GM12873 (cell line): ENCODE measurements at regions not wholly inside any gene's neighbourhood (a gene's known extent, or its start where the extent isn't known, plus 50 kb on each side); places are given as distances from the start of the nearest gene placed in this dataset.

Experiments
- TF ChIP-seq, protein P1 (sequence below): IDR thresholded peaks from 2 replicates; pipeline ENCODE4 v1.5.1; 2012; ENCODE audit warnings: low read depth, mild to moderate bottlenecking, moderate library complexity, low read length, control low read depth; ENCODE audit not compliant: insufficient read depth; ENCODE audit errors: missing control alignments

DNA sequence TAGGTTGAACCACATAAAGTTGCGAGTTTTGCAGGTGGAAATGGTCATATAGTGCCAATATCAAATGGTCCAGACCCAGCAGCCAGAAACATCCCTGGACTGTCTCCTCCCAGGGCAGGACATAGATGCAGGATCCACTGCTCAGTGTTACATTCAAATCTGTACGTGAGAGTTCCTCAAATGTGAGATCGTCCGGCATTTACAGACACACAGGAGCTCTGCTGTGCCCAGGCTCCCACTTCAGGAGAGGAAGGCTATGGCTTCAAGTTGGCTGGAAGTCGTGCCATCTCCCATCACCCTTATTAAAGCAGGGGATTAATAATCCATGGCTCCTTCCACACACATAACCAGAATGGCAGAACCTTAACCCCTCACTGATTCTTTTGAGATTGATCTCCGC lies 688.2 kb upstream of the HS6ST1 start:
- TF ChIP-seq, protein P1, sequence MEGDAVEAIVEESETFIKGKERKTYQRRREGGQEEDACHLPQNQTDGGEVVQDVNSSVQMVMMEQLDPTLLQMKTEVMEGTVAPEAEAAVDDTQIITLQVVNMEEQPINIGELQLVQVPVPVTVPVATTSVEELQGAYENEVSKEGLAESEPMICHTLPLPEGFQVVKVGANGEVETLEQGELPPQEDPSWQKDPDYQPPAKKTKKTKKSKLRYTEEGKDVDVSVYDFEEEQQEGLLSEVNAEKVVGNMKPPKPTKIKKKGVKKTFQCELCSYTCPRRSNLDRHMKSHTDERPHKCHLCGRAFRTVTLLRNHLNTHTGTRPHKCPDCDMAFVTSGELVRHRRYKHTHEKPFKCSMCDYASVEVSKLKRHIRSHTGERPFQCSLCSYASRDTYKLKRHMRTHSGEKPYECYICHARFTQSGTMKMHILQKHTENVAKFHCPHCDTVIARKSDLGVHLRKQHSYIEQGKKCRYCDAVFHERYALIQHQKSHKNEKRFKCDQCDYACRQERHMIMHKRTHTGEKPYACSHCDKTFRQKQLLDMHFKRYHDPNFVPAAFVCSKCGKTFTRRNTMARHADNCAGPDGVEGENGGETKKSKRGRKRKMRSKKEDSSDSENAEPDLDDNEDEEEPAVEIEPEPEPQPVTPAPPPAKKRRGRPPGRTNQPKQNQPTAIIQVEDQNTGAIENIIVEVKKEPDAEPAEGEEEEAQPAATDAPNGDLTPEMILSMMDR, result no peak

DNA sequence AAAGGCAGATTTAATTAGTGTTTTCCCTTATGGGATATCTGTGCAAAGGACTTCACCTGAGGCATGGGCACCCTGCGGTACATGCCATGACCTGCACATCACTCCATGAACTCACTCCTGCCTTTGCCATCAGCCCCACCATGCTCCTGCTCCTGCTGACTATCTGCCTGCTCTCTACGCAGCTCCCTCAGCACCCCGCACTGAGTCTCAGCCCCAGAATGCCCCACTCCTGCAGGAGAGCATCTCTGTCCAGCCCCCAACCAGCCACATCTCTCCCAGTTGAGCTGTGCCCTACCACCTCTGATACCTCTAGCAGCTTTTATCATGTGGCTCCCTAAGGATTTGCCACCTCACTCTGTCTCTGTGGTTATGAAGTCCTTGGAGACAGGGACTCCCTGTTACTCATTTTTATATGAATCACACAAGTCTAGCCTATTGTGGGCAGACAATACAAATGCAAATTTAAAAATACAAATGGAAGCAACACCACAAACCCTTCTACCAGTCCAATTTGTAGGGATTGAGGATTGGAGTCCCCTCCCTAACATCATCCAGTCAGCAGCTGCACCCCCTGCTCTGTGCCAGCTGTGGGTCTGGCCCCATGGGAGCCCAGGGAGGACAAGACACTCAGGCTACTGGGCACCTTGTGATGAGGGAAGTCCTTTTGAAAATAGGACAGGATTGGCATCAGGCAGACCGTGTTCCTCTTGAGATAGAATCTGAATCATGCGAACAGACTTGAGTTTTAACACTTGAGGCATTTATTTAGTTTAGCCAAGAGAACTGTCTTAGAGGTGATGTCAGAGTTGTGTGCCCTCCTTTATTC lies 689.6 kb upstream of the HS6ST1 start:
- TF ChIP-seq, protein P1, result no peak

DNA sequence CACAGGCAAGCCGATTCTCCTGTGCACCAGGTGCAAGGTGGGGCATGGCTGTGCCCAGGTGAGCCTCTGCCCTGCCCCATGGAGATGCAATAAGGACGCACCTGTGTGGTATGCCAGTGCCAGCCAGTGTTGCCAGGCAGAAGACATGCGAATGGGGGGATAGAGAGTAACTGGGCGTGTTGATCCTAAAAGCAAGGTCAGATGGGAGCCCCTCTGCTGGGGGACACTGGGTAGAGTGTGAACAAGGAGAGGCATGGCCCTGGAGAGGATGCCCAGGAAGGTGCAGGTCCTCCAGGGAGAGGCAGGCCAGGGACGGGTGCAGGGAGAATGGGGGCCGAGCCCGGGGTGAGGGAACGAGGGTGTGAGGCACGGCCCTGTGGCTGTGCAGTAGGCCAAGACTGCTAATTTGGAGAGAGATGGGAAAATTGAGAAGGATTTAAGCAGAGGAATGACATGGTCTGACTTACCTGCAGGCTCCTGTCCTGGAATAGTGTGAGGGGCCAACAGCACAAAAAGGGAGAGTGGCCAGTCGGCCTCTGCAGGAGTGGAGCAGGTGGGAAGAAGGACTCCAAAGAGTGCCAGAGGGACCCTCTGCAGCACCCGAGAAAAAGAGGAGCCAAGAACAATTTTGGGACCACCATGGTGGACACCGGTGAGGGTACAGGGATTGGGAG lies 690.4 kb upstream of the HS6ST1 start:
- TF ChIP-seq, protein P1, result no peak

DNA sequence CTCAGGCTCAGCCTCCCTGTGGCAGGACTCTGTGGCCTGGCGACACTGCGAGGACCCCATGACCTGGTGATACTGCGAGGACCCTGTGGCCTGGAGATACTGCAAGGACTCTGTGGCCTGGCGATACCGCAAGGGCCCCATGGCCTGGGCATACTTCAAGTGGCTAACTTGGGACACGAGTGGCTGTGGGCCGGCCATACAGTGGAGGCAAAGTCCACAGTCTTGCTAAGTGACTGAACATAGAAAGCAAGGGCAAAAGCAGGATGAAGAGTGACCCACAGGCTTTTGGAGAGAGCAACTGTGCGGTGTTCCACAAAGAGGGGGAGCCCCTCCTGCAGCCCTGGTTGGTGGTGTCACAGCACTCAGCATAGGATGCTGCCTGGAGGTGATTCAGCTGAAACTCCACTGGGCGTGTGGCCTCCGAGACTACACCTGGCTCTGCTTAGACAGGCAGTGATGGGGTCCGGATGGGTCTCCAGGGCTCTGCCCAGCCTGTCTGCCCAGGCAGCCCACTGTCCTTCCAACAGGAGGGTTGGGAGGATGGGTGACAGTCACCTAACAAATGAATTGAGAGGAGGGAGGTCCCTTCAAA lies 691.0 kb upstream of the HS6ST1 start:
- TF ChIP-seq, protein P1, result no peak

DNA sequence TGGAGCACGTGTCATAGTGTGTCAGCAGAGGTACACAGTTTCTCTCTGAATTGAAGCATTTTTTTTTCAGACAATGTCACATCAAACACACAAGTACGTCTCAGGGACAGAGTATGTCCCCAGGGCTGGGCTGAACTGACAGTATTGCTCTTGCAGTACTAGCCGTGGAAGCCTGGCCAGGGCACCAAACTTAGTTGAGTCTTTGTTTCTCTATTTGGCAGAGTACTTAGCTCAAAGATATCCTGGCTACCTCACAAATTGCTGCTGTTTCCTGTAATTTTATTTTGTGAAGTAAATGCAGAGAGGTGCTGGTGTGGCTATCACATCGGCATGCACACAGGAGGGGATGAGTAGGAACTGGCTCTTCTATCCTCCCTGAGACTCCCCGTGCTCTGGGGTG lies 691.6 kb upstream of the HS6ST1 start:
- TF ChIP-seq, protein P1, result no peak

DNA sequence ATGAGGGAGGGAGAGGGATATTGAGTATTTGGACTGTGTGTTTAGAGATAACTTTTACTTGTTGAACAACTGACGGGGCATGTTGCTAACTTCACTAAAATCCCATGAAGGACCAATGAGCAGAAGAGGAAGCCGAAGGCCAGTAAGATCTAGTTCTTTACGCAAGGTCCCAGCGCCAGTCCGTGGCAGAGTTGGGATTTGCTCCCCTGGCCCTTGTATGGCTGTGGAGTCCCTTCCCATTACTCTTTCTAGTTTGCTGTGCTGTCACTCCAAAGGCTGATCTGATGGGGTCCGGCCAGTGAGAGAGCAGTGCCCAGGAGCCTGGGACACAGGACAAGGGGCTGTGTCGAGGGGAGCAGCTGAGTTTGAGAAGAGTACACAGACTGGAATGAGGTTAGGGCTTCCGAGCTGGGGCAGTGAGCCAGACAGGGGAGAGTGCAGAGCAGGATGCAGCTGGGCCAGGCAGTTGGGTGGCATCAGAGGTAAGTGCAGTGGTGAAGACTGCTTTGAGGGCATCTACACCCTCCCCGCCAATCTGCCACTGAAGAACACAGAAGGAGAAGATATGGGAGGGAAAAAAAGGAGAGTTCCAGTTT lies 692.9 kb upstream of the HS6ST1 start:
- TF ChIP-seq, protein P1, result no peak

DNA sequence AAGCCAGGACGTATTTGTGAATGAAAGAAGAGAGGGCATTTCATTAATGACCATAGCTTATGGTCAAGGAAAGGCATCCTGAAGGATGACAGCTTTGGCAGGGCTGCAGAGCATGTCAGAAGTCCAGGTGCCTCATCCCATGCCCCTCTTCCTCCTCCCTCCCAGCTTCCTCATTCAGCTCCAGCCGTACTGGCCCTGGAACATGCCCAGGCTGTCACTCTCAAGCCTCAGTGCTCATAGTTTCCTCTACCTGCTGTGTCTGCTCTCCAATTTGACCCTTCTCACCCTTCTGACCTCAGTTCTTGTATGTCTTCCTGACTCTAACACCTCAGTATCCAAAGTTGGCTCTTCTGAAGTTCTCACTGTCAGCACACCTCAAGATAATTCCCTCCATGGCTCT lies 695.8 kb upstream of the HS6ST1 start:
- TF ChIP-seq, protein P1, result no peak
